Prostate gland (tissue), 2 donors: ENCODE measurements at regions not wholly inside any gene's neighbourhood (a gene's known extent, or its start where the extent isn't known, plus 50 kb on each side); places are given as distances from the start of the nearest gene placed in this dataset.

Experiments
- CTCF ChIP-seq, 4 experiments: fragments of 200-600 bp in 2 of 4; fragments of 450-650 bp in 2 of 4; sonication (generic) in 2 of 4; IDR thresholded peaks; 1 replicate in 3 of 4; 2 replicates in 1 of 4; pipeline ENCODE4 v1.5.1; 2016 to 2019; ENCODE audit warnings: antibody characterized with exemption in 4 of 4, mild to moderate bottlenecking in 2 of 4, moderate library complexity in 2 of 4
- POLR2A ChIP-seq: fragments of 450-650 bp; IDR thresholded peaks from one replicate; pipeline ENCODE4 v1.6.1; 2016; ENCODE audit warnings: antibody characterized with exemption, mild to moderate bottlenecking

- TF ChIP-seq CTCF (IDR thresholded peaks at IDR 0.05) (no peak), POLR2A (no peak)
These were observed 100.7 kb upstream of the ATP1B1 start for GRCh38 chr1:169005776-169006175.
